ENCODE measurements at regions not wholly inside any gene's neighbourhood (a gene's known extent, or its start where the extent isn't known, plus 50 kb on each side); places are given as distances from the start of the nearest gene placed in this dataset.

- TF ChIP-seq POLR2A (IDR thresholded peaks at IDR 0.05), result no peak
- TF ChIP-seq CTCF (IDR thresholded peaks at IDR 0.05), result no peak
These were observed 67.6 kb upstream of the GUCA2B start for GRCh38 chr1:42085596-42085995.
